Astrocyte (in vitro differentiated cells and primary cell): ENCODE measurements at regions not wholly inside any gene's neighbourhood (a gene's known extent, or its start where the extent isn't known, plus 50 kb on each side); places are given as distances from the start of the nearest gene placed in this dataset.

Experiments
- DNase-seq: peaks from one replicate; pipeline ENCODE4 v3.0.0-alpha.2; 2010; ENCODE audit warnings: low read depth
- FAIRE-seq: peaks from 2 replicates; lab custom pipeline; 2011; peaks lifted over from hg19 to GRCh38; lab: Jason Lieb, UNC
- H2AFZ ChIP-seq: 2 replicates; pipeline ENCODE4 v1.6.0; 2012; ENCODE audit warnings: low read depth, low read length, inconsistent platforms
- H3K27ac ChIP-seq: 2 replicates; pipeline ENCODE4 v1.5.1; 2011; ENCODE audit warnings: low read depth, low read length, inconsistent platforms
- H3K27me3 ChIP-seq: 2 replicates; pipeline ENCODE4 v1.6.0; 2011; ENCODE audit warnings: low read length, inconsistent platforms; ENCODE audit not compliant: insufficient read depth
- H3K36me3 ChIP-seq: 2 replicates; pipeline ENCODE4 v1.5.1; 2011; ENCODE audit warnings: low read length, inconsistent platforms; ENCODE audit not compliant: insufficient read depth
- H3K4me1 ChIP-seq: 2 replicates; pipeline ENCODE4 v1.5.1; 2011; ENCODE audit warnings: low read length, inconsistent platforms; ENCODE audit not compliant: insufficient read depth
- H3K4me2 ChIP-seq: 2 replicates; pipeline ENCODE4 v1.6.0; 2012; ENCODE audit warnings: low read length, inconsistent platforms
- H3K4me3 ChIP-seq: 2 replicates; pipeline ENCODE4 v1.5.1; 2011; ENCODE audit warnings: low read depth, mild to moderate bottlenecking, low read length, inconsistent platforms; ENCODE audit not compliant: insufficient read depth
- H3K79me2 ChIP-seq: 2 replicates; pipeline ENCODE4 v1.6.0; 2012; ENCODE audit warnings: mild to moderate bottlenecking, low read length, inconsistent platforms; ENCODE audit not compliant: insufficient read depth
- H3K9ac ChIP-seq: 2 replicates; pipeline ENCODE4 v1.6.0; 2012; ENCODE audit warnings: mild to moderate bottlenecking, low read length, inconsistent platforms
- H3K9me3 ChIP-seq: 2 replicates; pipeline ENCODE4 v1.5.1; 2012; ENCODE audit warnings: low read depth, mild to moderate bottlenecking, low read length, inconsistent platforms; ENCODE audit not compliant: insufficient read depth
- H4K20me1 ChIP-seq: 2 replicates; pipeline ENCODE4 v1.6.0; 2012; ENCODE audit warnings: low read length, inconsistent platforms; ENCODE audit not compliant: insufficient read depth
- H3K27ac Mint-ChIP-seq: one replicate; pipeline ENCODE4 v1.8.0; 2021; ENCODE audit warnings: mild to moderate bottlenecking, mixed read lengths; ENCODE audit not compliant: unreplicated experiment
- H3K27me3 Mint-ChIP-seq: one replicate; pipeline ENCODE4 v1.8.0; 2021; ENCODE audit warnings: low read depth, mixed read lengths; ENCODE audit not compliant: unreplicated experiment
- H3K36me3 Mint-ChIP-seq: one replicate; pipeline ENCODE4 v1.8.0; 2021; ENCODE audit warnings: low read depth, mixed read lengths; ENCODE audit not compliant: unreplicated experiment
- H3K4me1 Mint-ChIP-seq: one replicate; pipeline ENCODE4 v1.8.0; 2021; ENCODE audit warnings: low read depth, mixed read lengths; ENCODE audit not compliant: unreplicated experiment
- H3K4me3 Mint-ChIP-seq: one replicate; pipeline ENCODE4 v1.8.0; 2021; ENCODE audit warnings: mild to moderate bottlenecking, moderate library complexity, mixed read lengths; ENCODE audit not compliant: unreplicated experiment
- H3K9me3 Mint-ChIP-seq: one replicate; pipeline ENCODE4 v1.8.0; 2021; ENCODE audit warnings: mild to moderate bottlenecking, mixed read lengths; ENCODE audit not compliant: unreplicated experiment
- EZH2 ChIP-seq: IDR thresholded peaks from 2 replicates; pipeline ENCODE4 v1.6.1; 2012; ENCODE audit warnings: mild to moderate bottlenecking, low read length, inconsistent platforms; ENCODE audit not compliant: insufficient read depth
- TF ChIP-seq, protein P1 (sequence below): IDR thresholded peaks from 2 replicates; pipeline ENCODE4 v1.5.1; 2011; ENCODE audit warnings: low read depth, mild to moderate bottlenecking, inconsistent platforms, low read length, moderate library complexity; ENCODE audit not compliant: insufficient read depth

DNA sequence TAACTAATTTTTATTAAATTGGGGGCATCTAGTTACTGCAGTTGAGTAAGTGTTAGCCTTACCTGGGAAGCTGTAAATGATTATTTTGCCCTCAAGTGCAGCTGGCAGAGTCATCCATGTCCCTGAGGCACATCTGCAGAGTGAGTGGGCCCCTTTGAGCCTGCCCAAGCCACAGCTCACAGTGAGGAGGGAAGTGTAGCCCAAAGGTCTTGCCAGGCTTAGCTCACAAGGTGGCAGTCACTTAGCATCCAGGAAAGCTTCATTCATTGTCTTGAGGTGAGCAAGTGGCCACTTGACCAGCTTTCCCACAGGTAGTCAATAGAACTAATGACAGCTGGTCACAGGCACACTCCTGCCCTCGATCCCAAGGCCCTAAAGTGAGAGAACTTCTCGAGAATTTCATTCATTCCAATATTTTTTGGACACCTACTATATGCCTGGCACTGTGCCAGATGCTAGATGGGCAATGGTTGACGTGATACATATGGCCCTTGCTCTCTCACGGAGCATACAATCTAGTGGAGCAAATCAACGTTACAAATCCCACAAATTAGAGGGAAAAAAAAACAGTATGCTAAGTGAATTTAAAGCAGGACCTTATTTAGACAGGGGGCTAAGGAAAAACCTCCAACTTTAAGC lies 163.3 kb upstream of the IL12A start:
- no peak overlapping the region for H3K27ac ChIP-seq
- peaks cover 4% of the 10 kb centered on the region for H3K36me3 Mint-ChIP-seq
- H3K9me3 Mint-ChIP-seq, result no peaks in the 10 kb centered on the region

DNA sequence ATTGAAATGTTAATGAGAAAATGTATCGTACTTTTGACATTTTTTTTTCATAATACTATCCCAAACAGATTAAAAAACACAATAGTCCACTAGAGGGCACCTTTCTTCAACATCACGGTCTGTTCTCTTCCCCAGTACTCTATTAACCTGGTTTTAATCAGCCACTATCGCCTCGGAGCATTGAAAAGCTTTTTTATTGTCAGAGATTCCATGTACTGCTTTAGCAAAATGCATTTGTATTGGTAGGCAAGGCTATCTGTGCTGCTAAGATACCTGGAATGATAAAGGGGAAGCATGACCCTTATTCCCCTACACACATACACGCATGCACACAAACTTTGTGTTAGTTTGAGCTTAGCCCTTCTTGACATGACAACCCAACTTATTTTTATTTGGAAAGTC lies 160.1 kb upstream of the IL12A start:
- Mint-ChIP-seq H3K4me1 (peaks cover 45% of the 10 kb centered on the region), H3K27ac (no peak overlapping the region), H3K36me3 (no peaks in the 10 kb centered on the region), H3K4me3 (no peak overlapping the region), H3K9me3 (no peaks in the 10 kb centered on the region), H3K27me3 (no peaks in the 10 kb centered on the region)
- Histone ChIP-seq H2AFZ (no peak overlapping the region), H3K9me3 (no peaks in the 10 kb centered on the region), H3K27ac (no peak overlapping the region), H3K9ac (no peak overlapping the region), H3K27me3 (no peaks in the 10 kb centered on the region), H3K4me2 (peak overlapping the region; percentile 3), H3K4me3 (no peak overlapping the region), H3K4me1 (peaks cover 27% of the 10 kb centered on the region), H3K36me3 (no peaks in the 10 kb centered on the region), H4K20me1 (peaks cover 33% of the 10 kb centered on the region), H3K79me2 (peaks cover 82% of the 10 kb centered on the region)
- DNase-seq, result no peak
- TF ChIP-seq, protein P1, sequence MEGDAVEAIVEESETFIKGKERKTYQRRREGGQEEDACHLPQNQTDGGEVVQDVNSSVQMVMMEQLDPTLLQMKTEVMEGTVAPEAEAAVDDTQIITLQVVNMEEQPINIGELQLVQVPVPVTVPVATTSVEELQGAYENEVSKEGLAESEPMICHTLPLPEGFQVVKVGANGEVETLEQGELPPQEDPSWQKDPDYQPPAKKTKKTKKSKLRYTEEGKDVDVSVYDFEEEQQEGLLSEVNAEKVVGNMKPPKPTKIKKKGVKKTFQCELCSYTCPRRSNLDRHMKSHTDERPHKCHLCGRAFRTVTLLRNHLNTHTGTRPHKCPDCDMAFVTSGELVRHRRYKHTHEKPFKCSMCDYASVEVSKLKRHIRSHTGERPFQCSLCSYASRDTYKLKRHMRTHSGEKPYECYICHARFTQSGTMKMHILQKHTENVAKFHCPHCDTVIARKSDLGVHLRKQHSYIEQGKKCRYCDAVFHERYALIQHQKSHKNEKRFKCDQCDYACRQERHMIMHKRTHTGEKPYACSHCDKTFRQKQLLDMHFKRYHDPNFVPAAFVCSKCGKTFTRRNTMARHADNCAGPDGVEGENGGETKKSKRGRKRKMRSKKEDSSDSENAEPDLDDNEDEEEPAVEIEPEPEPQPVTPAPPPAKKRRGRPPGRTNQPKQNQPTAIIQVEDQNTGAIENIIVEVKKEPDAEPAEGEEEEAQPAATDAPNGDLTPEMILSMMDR, result peak; percentile 51
- TF ChIP-seq EZH2, result no peak
- peak; percentile 9 for FAIRE-seq

More for the DNA sequence above, 163.3 kb upstream of the IL12A start:
- no peaks in the 10 kb centered on the region for H3K27me3 Mint-ChIP-seq
- H3K4me1 Mint-ChIP-seq, result peaks cover 66% of the 10 kb centered on the region
- FAIRE-seq (no peak), DNase-seq (no peak)
- H3K27me3 ChIP-seq, result no peaks in the 10 kb centered on the region
- no peak overlapping the region for H3K4me2 ChIP-seq
- H3K4me1 ChIP-seq, result peaks cover 51% of the 10 kb centered on the region
- no peak for TF ChIP-seq EZH2
- TF ChIP-seq, protein P1, result no peak
- H3K9ac ChIP-seq, result no peak overlapping the region
- no peak overlapping the region for H3K4me3 Mint-ChIP-seq
- H3K79me2 ChIP-seq, result peaks cover 79% of the 10 kb centered on the region
- no peak overlapping the region for H3K4me3 ChIP-seq
- peaks cover 26% of the 10 kb centered on the region for H4K20me1 ChIP-seq
- H2AFZ ChIP-seq, result no peak overlapping the region
- H3K36me3 ChIP-seq, result no peaks in the 10 kb centered on the region
- peak overlapping the region; percentile 98 for H3K27ac Mint-ChIP-seq
- no peaks in the 10 kb centered on the region for H3K9me3 ChIP-seq

DNA sequence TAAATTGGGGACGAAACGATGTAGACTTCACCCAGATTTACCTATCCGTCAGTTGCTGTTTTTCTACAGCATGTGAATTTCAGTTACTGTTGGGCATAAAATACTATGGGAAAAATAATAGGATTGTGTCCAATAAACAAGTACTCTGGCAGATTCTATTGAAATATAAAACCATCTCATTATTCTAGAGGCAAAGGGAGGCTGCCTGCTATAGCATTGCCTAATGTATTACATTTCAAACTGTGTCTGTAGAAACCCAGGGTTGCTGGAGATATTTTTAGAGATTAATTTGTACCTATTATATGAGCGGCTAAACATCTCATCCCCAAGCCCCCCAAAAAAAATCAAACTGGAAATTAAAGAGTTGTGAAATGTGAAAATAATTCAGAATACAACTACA lies 159.6 kb upstream of the IL12A start:
- H3K79me2 ChIP-seq, result peaks cover 84% of the 10 kb centered on the region
- no peak for TF ChIP-seq EZH2
- TF ChIP-seq, protein P1, result no peak
- no peaks in the 10 kb centered on the region for H3K36me3 ChIP-seq
- no peak overlapping the region for H3K9ac ChIP-seq
- H3K9me3 Mint-ChIP-seq, result no peaks in the 10 kb centered on the region
- no peak overlapping the region for H2AFZ ChIP-seq
- H3K4me1 ChIP-seq, result peaks cover 21% of the 10 kb centered on the region
- H4K20me1 ChIP-seq, result peaks cover 36% of the 10 kb centered on the region
- FAIRE-seq (no peak), DNase-seq (no peak)
- peaks cover 40% of the 10 kb centered on the region for H3K4me1 Mint-ChIP-seq
- no peak overlapping the region for H3K4me3 Mint-ChIP-seq
- H3K27me3 ChIP-seq, result no peaks in the 10 kb centered on the region
- no peaks in the 10 kb centered on the region for H3K36me3 Mint-ChIP-seq
- no peak overlapping the region for H3K27ac Mint-ChIP-seq
- H3K27me3 Mint-ChIP-seq, result no peaks in the 10 kb centered on the region
- no peak overlapping the region for H3K4me2 ChIP-seq
- H3K27ac ChIP-seq, result no peak overlapping the region
- no peak overlapping the region for H3K4me3 ChIP-seq
- H3K9me3 ChIP-seq, result no peaks in the 10 kb centered on the region
